CD4-positive, alpha-beta memory T cell (primary cell): ENCODE measurements at regions not wholly inside any gene's neighbourhood (a gene's known extent, or its start where the extent isn't known, plus 50 kb on each side); places are given as distances from the start of the nearest gene placed in this dataset.

Source experiments
- CTCF ChIA-PET: fragments of 350-600 bp; sonication (Branson Sonifier 250); formaldehyde crosslinking; loops from one replicate; lab custom pipeline; 2021; ENCODE audit warnings: inconsistent platforms; ENCODE audit not compliant: partially characterized antibody; lab: Charles Lee
- POLR2A ChIA-PET: fragments of 350-600 bp; sonication (Branson Sonifier 250); formaldehyde crosslinking; loops from one replicate; lab custom pipeline; 2021; ENCODE audit not compliant: partially characterized antibody; lab: Charles Lee
- DNase-seq, 5 donors: peaks; one replicate each; pipeline versions ENCODE4 v3.0.0 to v3.0.0-alpha.2; 2020 to 2022; ENCODE audit warnings: mixed read lengths in 1 of 5
- H3K27ac ChIP-seq: one replicate; pipeline ENCODE4 v1.7.0; 2013; ENCODE audit warnings: low read depth, low read length
- H3K27me3 ChIP-seq: 2 replicates; pipeline ENCODE4 v1.7.0; 2013; ENCODE audit warnings: mild to moderate bottlenecking, low read length, moderate library complexity; ENCODE audit not compliant: insufficient read depth
- H3K36me3 ChIP-seq: 2 replicates; pipeline ENCODE4 v1.7.0; 2013; ENCODE audit warnings: mild to moderate bottlenecking, low read length, moderate library complexity; ENCODE audit not compliant: insufficient read depth
- H3K4me1 ChIP-seq: 2 replicates; pipeline ENCODE4 v1.7.0; 2013; ENCODE audit warnings: mild to moderate bottlenecking, low read length, moderate library complexity; ENCODE audit not compliant: insufficient read depth
- H3K4me3 ChIP-seq, 2 donors: one replicate each; pipeline ENCODE4 v1.7.0; 2013; ENCODE audit warnings: low read length in 2 of 2, mild to moderate bottlenecking in 1 of 2
- H3K9me3 ChIP-seq, 2 donors: one replicate each; pipeline ENCODE4 v1.7.0; 2013; ENCODE audit warnings: low read length in 2 of 2, control low read depth in 1 of 2; ENCODE audit not compliant: control insufficient read depth in 1 of 2
- H3K27ac Mint-ChIP-seq, 7 donors: one replicate each; pipeline ENCODE4 v1.8.0; 2020 to 2021; ENCODE audit warnings: mixed read lengths in 7 of 7, mild to moderate bottlenecking in 6 of 7, inconsistent platforms in 3 of 7, moderate library complexity in 3 of 7
- H3K27me3 Mint-ChIP-seq, 2 donors: one replicate each; pipeline ENCODE4 v1.8.0; 2020 to 2021; ENCODE audit warnings: mixed read lengths in 2 of 2
- H3K36me3 Mint-ChIP-seq, 2 donors: one replicate each; pipeline ENCODE4 v1.8.0; 2020 to 2021; ENCODE audit warnings: mixed read lengths in 2 of 2, inconsistent platforms in 1 of 2, mild to moderate bottlenecking in 1 of 2
- H3K4me1 Mint-ChIP-seq, 4 donors: one replicate each; pipeline ENCODE4 v1.8.0; 2020 to 2021; ENCODE audit warnings: mixed read lengths in 4 of 4, mild to moderate bottlenecking in 1 of 4
- H3K4me3 Mint-ChIP-seq, 8 donors: one replicate each; pipeline ENCODE4 v1.8.0; 2020 to 2021; ENCODE audit warnings: mixed read lengths in 8 of 8, mild to moderate bottlenecking in 7 of 8, moderate library complexity in 6 of 8, inconsistent platforms in 3 of 8
- H3K9me3 Mint-ChIP-seq, 8 donors: one replicate each; pipeline ENCODE4 v1.8.0; 2020 to 2021; ENCODE audit warnings: mixed read lengths in 8 of 8, mild to moderate bottlenecking in 5 of 8, inconsistent platforms in 3 of 8, moderate library complexity in 1 of 8
- intact Hi-C: fragments of 100-400 bp; cut with micrococcal nuclease; formaldehyde crosslinking; loops from one replicate; pipeline ENCODE4 v1.15.1; 2023

DNA sequence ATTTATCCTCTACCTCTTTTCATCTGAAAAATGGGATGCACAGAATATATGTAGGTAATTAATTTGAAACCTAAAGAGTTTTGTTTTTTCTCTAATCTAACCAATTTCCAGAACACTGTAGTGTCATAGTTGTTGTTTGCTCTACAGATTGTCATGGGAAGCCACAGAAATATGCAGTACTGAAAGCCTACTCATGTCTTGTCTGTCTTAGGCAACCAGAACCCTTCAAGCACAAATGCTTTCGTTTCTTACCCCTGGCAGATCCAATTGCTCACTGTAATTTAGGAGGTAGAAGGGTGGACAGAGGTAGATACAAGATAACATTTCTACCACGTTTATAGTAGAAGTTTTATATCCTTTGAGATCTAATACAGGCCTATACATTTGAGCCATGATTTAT, 330.2 kb upstream of the NOVA1 start:
- Mint-ChIP-seq H3K4me1 (no peaks in the 10 kb centered on the region), H3K4me3 (no peak overlapping the region), H3K9me3 (peaks cover 1 to 40% (median 16%) of the 10 kb centered on the region in 8 donors), H3K27me3 (no peaks in the 10 kb centered on the region), H3K27ac (no peak overlapping the region), H3K36me3 (no peaks in the 10 kb centered on the region)
- Histone ChIP-seq H3K4me1 (no peaks in the 10 kb centered on the region), H3K9me3 (no peaks in the 10 kb centered on the region), H3K27ac (no peak overlapping the region), H3K36me3 (no peaks in the 10 kb centered on the region), H3K4me3 (no peak overlapping the region), H3K27me3 (no peaks in the 10 kb centered on the region)
- intact Hi-C loops: no loop called here
- ChIA-PET POLR2A (no interaction called here), CTCF (no interaction called here)
- no peak for DNase-seq

DNA sequence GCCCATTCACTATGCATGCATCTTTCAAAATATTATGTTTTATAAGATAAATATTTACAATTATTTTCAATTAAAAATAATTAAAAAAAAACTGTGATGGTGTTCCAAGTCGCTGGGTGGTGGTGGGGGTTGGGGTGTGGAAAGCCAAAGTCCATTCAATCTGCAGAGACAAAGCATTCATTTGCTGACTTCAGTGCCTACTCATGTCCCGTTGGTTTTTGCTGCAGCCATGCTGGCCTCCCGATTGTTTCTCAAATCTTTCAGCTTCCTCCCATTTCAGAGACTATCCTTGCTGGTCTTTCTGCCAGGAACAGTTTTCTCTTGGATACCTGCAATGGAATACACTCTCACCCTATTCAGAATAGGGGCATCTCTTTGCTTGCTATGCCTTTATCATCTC, 331.5 kb upstream of the NOVA1 start:
- peaks cover 1 to 45% (median 13%) of the 10 kb centered on the region in 8 donors for H3K9me3 Mint-ChIP-seq

DNA sequence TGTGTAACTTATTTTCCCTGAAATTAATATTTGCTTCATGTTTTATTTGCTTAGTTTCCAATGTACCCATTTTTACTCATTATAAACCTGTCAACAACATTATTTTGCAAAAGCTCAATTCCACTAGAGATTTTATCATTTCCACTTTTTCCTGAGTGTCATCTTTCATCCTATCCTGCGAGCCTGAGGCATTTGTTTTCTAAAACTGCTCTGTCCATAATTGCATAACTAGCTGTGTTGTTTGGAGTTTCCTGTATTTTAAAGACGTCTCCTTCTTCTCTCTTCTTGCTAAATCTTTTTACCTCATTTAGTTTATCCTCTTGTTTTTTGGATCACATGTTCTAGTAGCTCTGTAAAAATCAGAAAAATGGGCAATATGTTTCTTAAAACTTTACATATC, 332.7 kb upstream of the NOVA1 start:
- no peaks in the 10 kb centered on the region for H3K27me3 Mint-ChIP-seq
- ChIA-PET POLR2A (no interaction called here), CTCF (no interaction called here)
- no peaks in the 10 kb centered on the region for H3K36me3 Mint-ChIP-seq
- H3K4me1 ChIP-seq: no peaks in the 10 kb centered on the region
- H3K9me3 Mint-ChIP-seq: peaks cover 0 to 44% (median 19%) of the 10 kb centered on the region in 8 donors
- intact Hi-C loops: no loop called here
- H3K4me3 ChIP-seq: no peak overlapping the region
- no peak overlapping the region for H3K27ac ChIP-seq
- H3K9me3 ChIP-seq: no peaks in the 10 kb centered on the region
- DNase-seq: no peak
- no peaks in the 10 kb centered on the region for H3K4me1 Mint-ChIP-seq
- peak overlapping the region in 1 of 7 donors; percentile 60 for H3K27ac Mint-ChIP-seq
- H3K36me3 ChIP-seq: no peaks in the 10 kb centered on the region
- H3K27me3 ChIP-seq: no peaks in the 10 kb centered on the region
- H3K4me3 Mint-ChIP-seq: no peak overlapping the region

More for the DNA sequence above, 331.5 kb upstream of the NOVA1 start:
- DNase-seq: no peak
- intact Hi-C loops: no loop called here
- no peaks in the 10 kb centered on the region for H3K27me3 Mint-ChIP-seq
- no peak overlapping the region for H3K4me3 Mint-ChIP-seq
- H3K9me3 ChIP-seq: no peaks in the 10 kb centered on the region
- H3K27ac ChIP-seq: no peak overlapping the region
- no peaks in the 10 kb centered on the region for H3K36me3 ChIP-seq
- no peaks in the 10 kb centered on the region for H3K4me1 Mint-ChIP-seq
- H3K4me1 ChIP-seq: no peaks in the 10 kb centered on the region
- H3K36me3 Mint-ChIP-seq: no peaks in the 10 kb centered on the region
- no peak overlapping the region for H3K27ac Mint-ChIP-seq
- H3K27me3 ChIP-seq: no peaks in the 10 kb centered on the region
- H3K4me3 ChIP-seq: no peak overlapping the region
- CTCF ChIA-PET: no interaction called here
- POLR2A ChIA-PET: no interaction called here

DNA sequence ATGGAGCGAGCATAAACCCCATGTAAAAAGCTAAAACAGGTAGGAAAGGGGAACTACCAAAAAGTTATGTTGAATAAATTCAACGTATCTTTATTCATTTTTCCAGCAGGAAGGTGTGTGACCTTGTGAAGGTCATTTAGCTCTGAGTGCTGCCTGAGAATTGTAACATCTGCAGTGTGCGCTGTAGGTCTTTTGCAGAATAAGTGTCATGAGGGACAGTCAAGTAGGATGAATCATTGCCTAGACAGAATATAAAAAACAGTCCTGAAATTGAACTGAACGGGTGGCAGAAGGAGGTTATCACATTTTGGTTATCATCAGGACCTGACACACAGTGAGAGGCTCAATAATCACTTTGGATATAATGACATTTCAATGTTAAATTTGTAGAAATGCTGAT, 334.8 kb upstream of the NOVA1 start:
- Histone ChIP-seq H3K36me3 (no peaks in the 10 kb centered on the region), H3K27ac (no peak overlapping the region), H3K4me3 (no peak overlapping the region), H3K9me3 (no peaks in the 10 kb centered on the region), H3K4me1 (no peaks in the 10 kb centered on the region), H3K27me3 (no peaks in the 10 kb centered on the region)
- DNase-seq: no peak
- CTCF ChIA-PET: no interaction called here
- Mint-ChIP-seq H3K27me3 (no peaks in the 10 kb centered on the region), H3K9me3 (peaks cover 0 to 35% (median 18%) of the 10 kb centered on the region in 8 donors), H3K27ac (no peak overlapping the region), H3K36me3 (no peaks in the 10 kb centered on the region), H3K4me1 (no peaks in the 10 kb centered on the region), H3K4me3 (no peak overlapping the region)
- intact Hi-C loops: no loop called here
- POLR2A ChIA-PET: no interaction called here

DNA sequence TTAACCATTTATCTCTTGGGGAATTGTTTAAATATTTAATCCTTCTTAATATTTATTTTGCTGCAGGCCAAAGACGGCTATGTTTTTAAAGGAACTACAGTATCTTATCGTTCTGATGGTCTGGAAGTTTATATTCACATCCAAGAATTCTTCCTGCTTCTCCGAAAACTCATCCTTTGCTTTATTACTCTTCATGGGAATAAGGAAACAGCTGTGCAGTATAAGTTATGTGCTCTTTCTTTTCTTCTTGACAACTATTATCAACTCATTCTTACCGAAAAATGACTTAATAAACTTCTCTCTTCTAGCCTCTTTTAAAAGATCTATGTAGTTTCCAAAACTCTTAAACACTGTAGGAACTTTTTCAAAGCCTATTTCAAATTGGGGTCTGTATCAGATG, 335.6 kb upstream of the NOVA1 start:
- H3K4me3 ChIP-seq: no peak overlapping the region
- Mint-ChIP-seq H3K4me1 (no peaks in the 10 kb centered on the region), H3K27ac (no peak overlapping the region), H3K36me3 (no peaks in the 10 kb centered on the region), H3K27me3 (no peaks in the 10 kb centered on the region), H3K4me3 (no peak overlapping the region), H3K9me3 (peaks cover 0 to 35% (median 20%) of the 10 kb centered on the region in 8 donors)
- no peaks in the 10 kb centered on the region for H3K36me3 ChIP-seq
- H3K27ac ChIP-seq: no peak overlapping the region
- no peak for DNase-seq
- ChIA-PET CTCF (no interaction called here), POLR2A (no interaction called here)
- H3K27me3 ChIP-seq: no peaks in the 10 kb centered on the region
- no peaks in the 10 kb centered on the region for H3K4me1 ChIP-seq
- no peaks in the 10 kb centered on the region for H3K9me3 ChIP-seq
- intact Hi-C loops: no loop called here

DNA sequence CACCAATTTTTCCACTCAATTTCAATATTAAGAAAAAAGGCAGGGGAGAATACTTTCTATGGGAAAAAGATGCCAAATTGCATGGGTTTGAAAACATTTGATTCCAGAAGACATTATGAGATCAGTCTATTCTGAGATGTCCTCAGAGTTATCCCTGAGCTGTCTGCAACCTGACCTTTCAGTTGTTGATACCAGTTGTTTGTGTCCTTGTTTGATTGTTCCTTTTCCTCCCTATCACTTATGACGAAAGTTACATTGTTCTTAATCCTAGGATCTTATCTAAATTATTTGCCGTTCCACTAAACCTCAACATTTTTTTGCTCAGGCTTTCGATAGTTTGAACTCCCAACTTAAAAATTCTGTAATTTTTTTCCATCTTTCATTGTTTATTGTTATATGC, 336.3 kb upstream of the NOVA1 start:
- H3K27ac ChIP-seq: no peak overlapping the region
- Mint-ChIP-seq H3K4me3 (no peak overlapping the region), H3K27me3 (no peaks in the 10 kb centered on the region), H3K9me3 (peaks cover 0 to 32% (median 18%) of the 10 kb centered on the region in 8 donors), H3K4me1 (no peaks in the 10 kb centered on the region), H3K27ac (no peak overlapping the region), H3K36me3 (no peaks in the 10 kb centered on the region)
- H3K27me3 ChIP-seq: no peaks in the 10 kb centered on the region
- no peaks in the 10 kb centered on the region for H3K9me3 ChIP-seq
- H3K36me3 ChIP-seq: no peaks in the 10 kb centered on the region
- POLR2A ChIA-PET: no interaction called here
- intact Hi-C loops: no loop called here
- H3K4me3 ChIP-seq: no peak overlapping the region
- CTCF ChIA-PET: no interaction called here
- no peaks in the 10 kb centered on the region for H3K4me1 ChIP-seq
- no peak for DNase-seq

DNA sequence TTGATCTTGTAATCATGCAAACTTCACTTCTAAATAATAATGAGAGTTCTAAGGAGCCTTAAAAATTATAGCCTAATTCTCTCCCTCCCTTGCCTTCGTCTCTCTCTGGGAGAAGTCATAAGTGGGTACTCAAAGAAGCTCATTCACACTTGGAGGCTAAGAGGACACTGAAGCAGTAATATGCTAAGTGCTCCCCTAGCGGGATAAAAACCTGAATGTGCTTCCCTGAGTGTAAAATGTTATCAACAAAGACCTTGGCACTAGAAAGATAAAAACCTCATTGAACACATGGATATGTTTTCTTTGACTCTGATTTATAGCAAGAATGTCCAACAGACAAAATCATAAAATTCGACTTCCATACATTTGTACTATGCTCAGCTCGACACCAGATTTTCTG, 337.9 kb upstream of the NOVA1 start:
- ChIA-PET CTCF (no interaction called here), POLR2A (no interaction called here)
- H3K27ac Mint-ChIP-seq: no peak overlapping the region
- H3K36me3 Mint-ChIP-seq: no peaks in the 10 kb centered on the region
- H3K4me3 ChIP-seq: no peak overlapping the region
- DNase-seq: no peak
- no peaks in the 10 kb centered on the region for H3K4me1 Mint-ChIP-seq
- H3K27ac ChIP-seq: no peak overlapping the region
- no peak overlapping the region for H3K4me3 Mint-ChIP-seq
- H3K36me3 ChIP-seq: no peaks in the 10 kb centered on the region
- H3K9me3 ChIP-seq: no peaks in the 10 kb centered on the region
- H3K27me3 Mint-ChIP-seq: no peaks in the 10 kb centered on the region
- no peaks in the 10 kb centered on the region for H3K27me3 ChIP-seq
- no peaks in the 10 kb centered on the region for H3K4me1 ChIP-seq
- intact Hi-C loops: no loop called here
- peaks cover 0 to 32% (median 18%) of the 10 kb centered on the region in 8 donors for H3K9me3 Mint-ChIP-seq

DNA sequence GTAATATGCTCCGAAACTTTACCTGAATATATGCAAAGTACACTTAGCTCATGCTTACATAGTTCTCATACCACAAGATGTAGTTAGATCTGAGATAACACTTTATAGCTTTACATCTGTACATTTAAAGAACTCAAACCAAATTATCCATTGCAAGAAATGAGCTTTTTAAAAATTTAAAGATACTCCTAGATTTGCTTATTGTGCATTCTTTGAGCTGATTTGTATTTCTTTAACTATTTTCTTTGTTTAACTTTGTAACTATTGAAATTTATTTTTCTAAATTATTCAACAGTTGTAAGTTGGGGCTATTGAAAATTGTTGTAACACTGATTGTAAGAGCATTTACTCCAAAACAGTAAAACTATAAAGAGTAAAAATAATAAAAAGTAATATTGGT, 340.2 kb upstream of the NOVA1 start:
- Histone ChIP-seq H3K4me1 (no peaks in the 10 kb centered on the region), H3K9me3 (peaks cover 0 to 1% of the 10 kb centered on the region in 2 donors), H3K36me3 (no peaks in the 10 kb centered on the region), H3K27ac (no peak overlapping the region), H3K4me3 (no peak overlapping the region), H3K27me3 (no peaks in the 10 kb centered on the region)
- Mint-ChIP-seq H3K27ac (no peak overlapping the region), H3K4me1 (no peaks in the 10 kb centered on the region), H3K27me3 (no peaks in the 10 kb centered on the region), H3K36me3 (no peaks in the 10 kb centered on the region), H3K4me3 (no peak overlapping the region), H3K9me3 (peaks cover 0 to 32% (median 19%) of the 10 kb centered on the region in 8 donors)
- POLR2A ChIA-PET: no interaction called here
- intact Hi-C loops: no loop called here
- no peak for DNase-seq
- CTCF ChIA-PET: no interaction called here
